GM12878 (cell line): ENCODE measurements at regions not wholly inside any gene's neighbourhood (a gene's known extent, or its start where the extent isn't known, plus 50 kb on each side); places are given as distances from the start of the nearest gene placed in this dataset.

ENCODE experiments used
- POLR2AphosphoS2 ChIP-seq: IDR thresholded peaks from 2 replicates; pipeline ENCODE4 v1.6.1; 2011; ENCODE audit warnings: low read depth, mild to moderate bottlenecking, low read length, improper control_type of control experiment, moderate library complexity
- TF ChIP-seq, protein P1 (sequence below), 3 experiments: IDR thresholded peaks in 2 of 3; conservative IDR thresholded peaks in 1 of 3; 2 replicates each; pipeline ENCODE4 v1.5.1; 2011; ENCODE audit warnings: low read depth in 3 of 3, low read length in 3 of 3, mild to moderate bottlenecking in 3 of 3, control low read depth in 2 of 3, moderate library complexity in 2 of 3, inconsistent platforms in 1 of 3, mixed read lengths in 1 of 3; ENCODE audit not compliant: control insufficient read depth in 2 of 3, insufficient read depth in 1 of 3; ENCODE audit errors: extremely low read depth in 1 of 3

- no peak for TF ChIP-seq POLR2AphosphoS2
- TF ChIP-seq, protein P1, sequence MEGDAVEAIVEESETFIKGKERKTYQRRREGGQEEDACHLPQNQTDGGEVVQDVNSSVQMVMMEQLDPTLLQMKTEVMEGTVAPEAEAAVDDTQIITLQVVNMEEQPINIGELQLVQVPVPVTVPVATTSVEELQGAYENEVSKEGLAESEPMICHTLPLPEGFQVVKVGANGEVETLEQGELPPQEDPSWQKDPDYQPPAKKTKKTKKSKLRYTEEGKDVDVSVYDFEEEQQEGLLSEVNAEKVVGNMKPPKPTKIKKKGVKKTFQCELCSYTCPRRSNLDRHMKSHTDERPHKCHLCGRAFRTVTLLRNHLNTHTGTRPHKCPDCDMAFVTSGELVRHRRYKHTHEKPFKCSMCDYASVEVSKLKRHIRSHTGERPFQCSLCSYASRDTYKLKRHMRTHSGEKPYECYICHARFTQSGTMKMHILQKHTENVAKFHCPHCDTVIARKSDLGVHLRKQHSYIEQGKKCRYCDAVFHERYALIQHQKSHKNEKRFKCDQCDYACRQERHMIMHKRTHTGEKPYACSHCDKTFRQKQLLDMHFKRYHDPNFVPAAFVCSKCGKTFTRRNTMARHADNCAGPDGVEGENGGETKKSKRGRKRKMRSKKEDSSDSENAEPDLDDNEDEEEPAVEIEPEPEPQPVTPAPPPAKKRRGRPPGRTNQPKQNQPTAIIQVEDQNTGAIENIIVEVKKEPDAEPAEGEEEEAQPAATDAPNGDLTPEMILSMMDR (IDR thresholded peaks at IDR 0.05 in 2 of 3, conservative IDR thresholded peaks at IDR 0.05 in 1 of 3; ENCODE audit: control insufficient read depth in 2 of 3, extremely low read depth in 1 of 3, insufficient read depth in 1 of 3, low read depth in 3 of 3, low read length in 3 of 3) = no peak
Measured at GRCh38 chr18:68417166-68417799, 297.6 kb downstream of the TMX3 start.
